Neural progenitor cell (in vitro differentiated cells): ENCODE measurements at regions not wholly inside any gene's neighbourhood (a gene's known extent, or its start where the extent isn't known, plus 50 kb on each side); places are given as distances from the start of the nearest gene placed in this dataset.

ENCODE experiments used
- DNase-seq: peaks from one replicate; pipeline ENCODE4 v3.0.0-alpha.2; 2016; ENCODE audit warnings: low spot score
- H2AFZ ChIP-seq: fragments of 200-600 bp; sonication (generic); replicated peaks from 2 replicates; pipeline ENCODE4 v1.6.1; 2016; ENCODE audit warnings: antibody characterized with exemption
- H3F3A ChIP-seq: fragments of 200-600 bp; sonication (generic); 2 replicates; pipeline ENCODE4 v1.6.1; 2016; ENCODE audit warnings: antibody characterized with exemption, low read depth
- H3K27ac ChIP-seq: fragments of 200-600 bp; sonication (generic); 2 replicates; pipeline ENCODE4 v1.5.1; 2016; ENCODE audit warnings: mild to moderate bottlenecking
- H3K27me3 ChIP-seq: fragments of 200-600 bp; sonication (generic); 2 replicates; pipeline ENCODE4 v1.6.1; 2016; ENCODE audit warnings: mild to moderate bottlenecking, moderate library complexity
- H3K36me3 ChIP-seq: fragments of 200-600 bp; sonication (generic); 2 replicates; pipeline ENCODE4 v1.5.1; 2016
- H3K4me1 ChIP-seq: fragments of 200-600 bp; sonication (generic); 2 replicates; pipeline ENCODE4 v1.6.1; 2016; ENCODE audit warnings: mixed run types
- H3K4me2 ChIP-seq: fragments of 200-600 bp; sonication (generic); 2 replicates; pipeline ENCODE4 v1.6.1; 2016
- H3K4me3 ChIP-seq: fragments of 200-600 bp; sonication (generic); 2 replicates; pipeline ENCODE4 v1.5.1; 2016
- H3K79me2 ChIP-seq: fragments of 200-600 bp; sonication (generic); 2 replicates; pipeline ENCODE4 v1.6.1; 2016; ENCODE audit warnings: low read depth
- H3K9ac ChIP-seq: fragments of 200-600 bp; sonication (generic); 2 replicates; pipeline ENCODE4 v1.6.1; 2016
- H3K9me3 ChIP-seq: fragments of 200-600 bp; sonication (generic); 2 replicates; pipeline ENCODE4 v1.5.1; 2016; ENCODE audit warnings: low read depth
- H4K20me1 ChIP-seq: fragments of 200-600 bp; sonication (generic); 2 replicates; pipeline ENCODE4 v1.6.1; 2016; ENCODE audit warnings: low read depth
- H3K27ac Mint-ChIP-seq: 3 replicates; pipeline ENCODE4 v1.8.0; 2021; ENCODE audit warnings: mixed read lengths
- H3K27me3 Mint-ChIP-seq: 2 replicates; pipeline ENCODE4 v1.8.0; 2022; ENCODE audit warnings: low read depth, mild to moderate bottlenecking, inconsistent platforms, moderate library complexity, mixed read lengths; ENCODE audit not compliant: insufficient read depth
- H3K36me3 Mint-ChIP-seq: 3 replicates; pipeline ENCODE4 v1.8.0; 2021; ENCODE audit warnings: mixed read lengths
- H3K4me1 Mint-ChIP-seq: 3 replicates; pipeline ENCODE4 v1.8.0; 2021; ENCODE audit warnings: mixed read lengths
- H3K4me3 Mint-ChIP-seq: 3 replicates; pipeline ENCODE4 v1.8.0; 2021; ENCODE audit warnings: mild to moderate bottlenecking, moderate library complexity, mixed read lengths
- H3K9me3 Mint-ChIP-seq: 3 replicates; pipeline ENCODE4 v1.8.0; 2020; ENCODE audit warnings: mixed read lengths
- CTCF ChIP-seq: fragments of 200-600 bp; sonication (generic); IDR thresholded peaks from 2 replicates; pipeline ENCODE4 v1.5.1; 2017; ENCODE audit warnings: antibody characterized with exemption, mild to moderate bottlenecking
- EZH2 ChIP-seq: fragments of 200-600 bp; sonication (generic); IDR thresholded peaks from 2 replicates; pipeline ENCODE4 v1.6.1; 2017; ENCODE audit warnings: antibody characterized with exemption, mild to moderate bottlenecking, moderate library complexity
- EZH2phosphoT487 ChIP-seq: fragments of 200-600 bp; sonication (generic); IDR thresholded peaks from 2 replicates; pipeline ENCODE4 v1.6.1; 2017; ENCODE audit warnings: antibody characterized with exemption

GRCh38 chr6:91330896-91331295 lies 744.0 kb upstream of the MAP3K7 start:
- Mint-ChIP-seq H3K4me1 (peaks cover 22% of the 10 kb centered on the region), H3K36me3 (no peaks in the 10 kb centered on the region), H3K27me3 (peaks cover 2% of the 10 kb centered on the region), H3K9me3 (no peaks in the 10 kb centered on the region), H3K27ac (no peak overlapping the region), H3K4me3 (no peak overlapping the region)
- no peak for DNase-seq
- Histone ChIP-seq H3K79me2 (no peaks in the 10 kb centered on the region), H3K9ac (no peak overlapping the region), H4K20me1 (no peaks in the 10 kb centered on the region), H3K27me3 (no peaks in the 10 kb centered on the region), H3K4me2 (no peak overlapping the region), H3F3A (no peaks in the 10 kb centered on the region), H3K4me1 (peaks cover 11% of the 10 kb centered on the region), H3K9me3 (no peaks in the 10 kb centered on the region), H3K27ac (no peak overlapping the region), H3K4me3 (no peak overlapping the region), H2AFZ (no peak overlapping the region), H3K36me3 (no peaks in the 10 kb centered on the region)
- TF ChIP-seq EZH2, result no peak
- TF ChIP-seq CTCF, result no peak
- no peak for TF ChIP-seq EZH2phosphoT487

- Mint-ChIP-seq H3K36me3 (no peaks in the 10 kb centered on the region), H3K27ac (no peak overlapping the region), H3K9me3 (no peaks in the 10 kb centered on the region), H3K27me3 (no peaks in the 10 kb centered on the region), H3K4me1 (peaks cover 22% of the 10 kb centered on the region), H3K4me3 (no peak overlapping the region)
- Histone ChIP-seq H3K27me3 (no peaks in the 10 kb centered on the region), H3K4me1 (peaks cover 11% of the 10 kb centered on the region), H3K4me3 (no peak overlapping the region), H4K20me1 (no peaks in the 10 kb centered on the region), H2AFZ (peak overlapping the region; percentile 36), H3K9me3 (no peaks in the 10 kb centered on the region), H3K27ac (no peak overlapping the region), H3K36me3 (no peaks in the 10 kb centered on the region), H3K9ac (no peak overlapping the region), H3K79me2 (no peaks in the 10 kb centered on the region), H3F3A (no peaks in the 10 kb centered on the region), H3K4me2 (no peak overlapping the region)
- DNase-seq, result no peak
- TF ChIP-seq EZH2 (no peak), CTCF (no peak), EZH2phosphoT487 (no peak)
These were observed 741.4 kb upstream of the MAP3K7 start for GRCh38 chr6:91328241-91328640.

GRCh38 chr6:91324711-91325110 lies 737.8 kb upstream of the MAP3K7 start:
- no peak overlapping the region for H2AFZ ChIP-seq
- no peak overlapping the region for H3K27ac Mint-ChIP-seq
- no peak overlapping the region for H3K9ac ChIP-seq
- no peak overlapping the region for H3K4me3 ChIP-seq
- DNase-seq, result no peak
- H3K36me3 Mint-ChIP-seq, result no peaks in the 10 kb centered on the region
- H3K27me3 Mint-ChIP-seq, result no peaks in the 10 kb centered on the region
- H3K4me2 ChIP-seq, result no peak overlapping the region
- peaks cover 15% of the 10 kb centered on the region for H3K4me1 Mint-ChIP-seq
- TF ChIP-seq EZH2phosphoT487, result no peak
- TF ChIP-seq EZH2, result no peak
- no peak for TF ChIP-seq CTCF
- no peaks in the 10 kb centered on the region for H4K20me1 ChIP-seq
- no peaks in the 10 kb centered on the region for H3K36me3 ChIP-seq
- no peak overlapping the region for H3K27ac ChIP-seq
- H3K27me3 ChIP-seq, result no peaks in the 10 kb centered on the region
- no peaks in the 10 kb centered on the region for H3K79me2 ChIP-seq
- no peak overlapping the region for H3K4me3 Mint-ChIP-seq
- H3F3A ChIP-seq, result no peaks in the 10 kb centered on the region
- H3K9me3 Mint-ChIP-seq, result no peaks in the 10 kb centered on the region
- no peaks in the 10 kb centered on the region for H3K9me3 ChIP-seq
- peaks cover 8% of the 10 kb centered on the region for H3K4me1 ChIP-seq

- Mint-ChIP-seq H3K4me1 (no peaks in the 10 kb centered on the region), H3K27ac (no peak overlapping the region), H3K36me3 (no peaks in the 10 kb centered on the region), H3K4me3 (no peak overlapping the region), H3K27me3 (no peaks in the 10 kb centered on the region), H3K9me3 (no peaks in the 10 kb centered on the region)
- no peak overlapping the region for H3K27ac ChIP-seq
- H3F3A ChIP-seq, result no peaks in the 10 kb centered on the region
- no peak overlapping the region for H3K4me3 ChIP-seq
- no peak overlapping the region for H2AFZ ChIP-seq
- no peak for DNase-seq
- no peaks in the 10 kb centered on the region for H3K4me1 ChIP-seq
- no peaks in the 10 kb centered on the region for H4K20me1 ChIP-seq
- no peaks in the 10 kb centered on the region for H3K9me3 ChIP-seq
- H3K36me3 ChIP-seq, result no peaks in the 10 kb centered on the region
- no peaks in the 10 kb centered on the region for H3K27me3 ChIP-seq
- no peak for TF ChIP-seq CTCF
- no peak for TF ChIP-seq EZH2
- no peak for TF ChIP-seq EZH2phosphoT487
- no peak overlapping the region for H3K9ac ChIP-seq
- no peaks in the 10 kb centered on the region for H3K79me2 ChIP-seq
- no peak overlapping the region for H3K4me2 ChIP-seq
These were observed 731.1 kb upstream of the MAP3K7 start for GRCh38 chr6:91317984-91318383.
